ENCODE measurements at regions not wholly inside any gene's neighbourhood (a gene's known extent, or its start where the extent isn't known, plus 50 kb on each side); places are given as distances from the start of the nearest gene placed in this dataset.

GRCh38 chr12:54773593-54773992 lies 80.7 kb upstream of the MUCL1 start:
- TF ChIP-seq CTCF (IDR thresholded peaks at IDR 0.05; ENCODE audit: low read length) (no peak), EZH2phosphoT487 (IDR thresholded peaks at IDR 0.05; ENCODE audit: low read length) (no peak), EZH2 (optimal IDR thresholded peaks at IDR 0.05; ENCODE audit: low read depth, low read length) (no peak)
